ENCODE measurements at regions not wholly inside any gene's neighbourhood (a gene's known extent, or its start where the extent isn't known, plus 50 kb on each side); places are given as distances from the start of the nearest gene placed in this dataset.

DNA sequence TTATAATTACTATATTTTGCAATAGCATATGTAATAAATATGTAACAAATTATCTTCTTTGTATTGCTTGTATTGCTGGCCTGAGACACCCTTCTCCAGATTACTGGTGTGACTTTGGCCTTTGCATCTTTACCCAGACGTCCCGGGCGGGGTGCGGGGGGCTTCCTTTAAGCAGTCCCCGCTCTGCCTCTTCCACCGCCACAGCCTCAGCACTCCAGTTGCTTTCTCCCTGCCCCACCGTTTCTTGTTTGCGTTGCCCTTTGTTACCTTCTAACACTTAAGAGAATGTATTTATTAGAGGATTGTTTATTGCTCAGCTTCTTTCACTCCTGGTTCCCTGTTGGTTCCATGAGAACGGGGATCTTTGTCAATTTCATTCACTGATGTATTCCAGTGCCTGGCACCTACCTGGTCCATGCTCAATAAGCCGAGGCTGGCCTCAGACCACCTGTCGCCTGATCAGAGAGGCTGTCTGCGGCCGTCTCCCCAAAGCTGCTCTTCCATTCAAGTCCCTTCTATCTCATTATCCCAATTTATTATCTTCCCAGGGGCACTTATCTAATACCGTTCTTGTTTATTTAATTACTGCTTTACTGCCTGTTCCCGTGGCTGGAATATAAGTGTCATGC lies 100.5 kb upstream of the RFLNA start:
- no peak for ATAC-seq
- TF ChIP-seq, protein P1, sequence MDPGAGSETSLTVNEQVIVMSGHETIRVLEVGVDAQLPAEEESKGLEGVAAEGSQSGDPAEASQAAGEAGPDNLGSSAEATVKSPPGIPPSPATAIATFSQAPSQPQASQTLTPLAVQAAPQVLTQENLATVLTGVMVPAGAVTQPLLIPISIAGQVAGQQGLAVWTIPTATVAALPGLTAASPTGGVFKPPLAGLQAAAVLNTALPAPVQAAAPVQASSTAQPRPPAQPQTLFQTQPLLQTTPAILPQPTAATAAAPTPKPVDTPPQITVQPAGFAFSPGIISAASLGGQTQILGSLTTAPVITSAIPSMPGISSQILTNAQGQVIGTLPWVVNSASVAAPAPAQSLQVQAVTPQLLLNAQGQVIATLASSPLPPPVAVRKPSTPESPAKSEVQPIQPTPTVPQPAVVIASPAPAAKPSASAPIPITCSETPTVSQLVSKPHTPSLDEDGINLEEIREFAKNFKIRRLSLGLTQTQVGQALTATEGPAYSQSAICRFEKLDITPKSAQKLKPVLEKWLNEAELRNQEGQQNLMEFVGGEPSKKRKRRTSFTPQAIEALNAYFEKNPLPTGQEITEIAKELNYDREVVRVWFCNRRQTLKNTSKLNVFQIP (CRISPR knock-in tag; IDR thresholded peaks at IDR 0.05; ENCODE audit: borderline replicate concordance, low read depth) = no peak
- TF ChIP-seq ISL1 (CRISPR knock-in tag; IDR thresholded peaks at IDR 0.05) (no peak), PPARA (CRISPR knock-in tag; IDR thresholded peaks at IDR 0.05; ENCODE audit: borderline replicate concordance) (no peak), ZNF8 (CRISPR knock-in tag; IDR thresholded peaks at IDR 0.05) (no peak), CREB5 (CRISPR knock-in tag; IDR thresholded peaks at IDR 0.05; ENCODE audit: low read depth) (no peak), TOX (CRISPR knock-in tag; IDR thresholded peaks at IDR 0.05; ENCODE audit: borderline replicate concordance) (no peak)

GRCh38 chr12:124194893-124195566 lies 99.9 kb upstream of the RFLNA start:
- ATAC-seq = no peak
- TF ChIP-seq, protein P2, sequence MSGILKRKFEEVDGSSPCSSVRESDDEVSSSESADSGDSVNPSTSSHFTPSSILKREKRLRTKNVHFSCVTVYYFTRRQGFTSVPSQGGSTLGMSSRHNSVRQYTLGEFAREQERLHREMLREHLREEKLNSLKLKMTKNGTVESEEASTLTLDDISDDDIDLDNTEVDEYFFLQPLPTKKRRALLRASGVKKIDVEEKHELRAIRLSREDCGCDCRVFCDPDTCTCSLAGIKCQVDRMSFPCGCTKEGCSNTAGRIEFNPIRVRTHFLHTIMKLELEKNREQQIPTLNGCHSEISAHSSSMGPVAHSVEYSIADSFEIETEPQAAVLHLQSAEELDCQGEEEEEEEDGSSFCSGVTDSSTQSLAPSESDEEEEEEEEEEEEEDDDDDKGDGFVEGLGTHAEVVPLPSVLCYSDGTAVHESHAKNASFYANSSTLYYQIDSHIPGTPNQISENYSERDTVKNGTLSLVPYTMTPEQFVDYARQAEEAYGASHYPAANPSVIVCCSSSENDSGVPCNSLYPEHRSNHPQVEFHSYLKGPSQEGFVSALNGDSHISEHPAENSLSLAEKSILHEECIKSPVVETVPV (CRISPR knock-in tag; IDR thresholded peaks at IDR 0.05) = no peak
- TF ChIP-seq ZNF70 (CRISPR knock-in tag; IDR thresholded peaks at IDR 0.05) (no peak), ISL1 (CRISPR knock-in tag; IDR thresholded peaks at IDR 0.05) (no peak), CSDC2 (CRISPR knock-in tag; IDR thresholded peaks at IDR 0.05) (no peak), ZNF565 (CRISPR knock-in tag; conservative IDR thresholded peaks at IDR 0.05; ENCODE audit: low read depth) (no peak), TCF4 (CRISPR knock-in tag; IDR thresholded peaks at IDR 0.05; ENCODE audit: borderline replicate concordance) (no peak), OSR1 (CRISPR knock-in tag; IDR thresholded peaks at IDR 0.05) (no peak), ZNF8 (CRISPR knock-in tag; IDR thresholded peaks at IDR 0.05) (no peak)

DNA sequence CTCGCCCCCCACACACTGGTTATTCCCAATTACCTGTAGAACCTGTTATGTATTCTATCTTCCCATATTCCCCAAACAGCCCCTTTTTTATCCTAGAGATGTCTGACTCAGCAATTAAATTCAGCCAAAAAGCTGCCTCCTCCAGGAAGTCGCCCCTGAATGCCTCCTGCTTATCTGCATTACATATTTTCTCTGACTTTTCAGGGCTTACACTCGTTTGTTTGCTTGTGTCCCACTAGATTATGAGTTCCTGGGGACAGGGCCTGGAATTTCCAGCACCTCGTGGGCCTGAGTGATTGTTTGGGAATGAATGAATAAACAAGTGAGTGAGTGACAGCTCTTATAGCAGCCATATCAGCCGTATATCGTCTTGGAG lies 99.3 kb upstream of the RFLNA start:
- no peak for TF ChIP-seq RARB (CRISPR knock-in tag; IDR thresholded peaks at IDR 0.05)
- TF ChIP-seq CREB5 (CRISPR knock-in tag; IDR thresholded peaks at IDR 0.05; ENCODE audit: low read depth) = no peak
- TF ChIP-seq ARNTL (CRISPR knock-in tag; IDR thresholded peaks at IDR 0.05; ENCODE audit: borderline replicate concordance, low read depth) = no peak
- no peak for TF ChIP-seq ZNF70 (CRISPR knock-in tag; IDR thresholded peaks at IDR 0.05)
- TF ChIP-seq ESRRG (CRISPR knock-in tag; IDR thresholded peaks at IDR 0.05) = no peak
- no peak for TF ChIP-seq TCF4 (CRISPR knock-in tag; IDR thresholded peaks at IDR 0.05; ENCODE audit: borderline replicate concordance)
- no peak for TF ChIP-seq TOX (CRISPR knock-in tag; IDR thresholded peaks at IDR 0.05; ENCODE audit: borderline replicate concordance)
- TF ChIP-seq OSR1 (CRISPR knock-in tag; IDR thresholded peaks at IDR 0.05) = no peak
- TF ChIP-seq TSHZ2 (CRISPR knock-in tag; IDR thresholded peaks at IDR 0.05) = no peak
- no peak for TF ChIP-seq CSDC2 (CRISPR knock-in tag; IDR thresholded peaks at IDR 0.05)
- no peak for TF ChIP-seq ZC3H10 (CRISPR knock-in tag; IDR thresholded peaks at IDR 0.05)
- no peak for TF ChIP-seq ZNF565 (CRISPR knock-in tag; conservative IDR thresholded peaks at IDR 0.05; ENCODE audit: low read depth)
- TF ChIP-seq SNAI2 (CRISPR knock-in tag; IDR thresholded peaks at IDR 0.05) = no peak
- TF ChIP-seq PPARA (CRISPR knock-in tag; IDR thresholded peaks at IDR 0.05; ENCODE audit: borderline replicate concordance) = no peak
- no peak for TF ChIP-seq ZFP30 (CRISPR knock-in tag; IDR thresholded peaks at IDR 0.05)
- TF ChIP-seq ISL1 (CRISPR knock-in tag; IDR thresholded peaks at IDR 0.05) = no peak
- TF ChIP-seq PATZ1 (CRISPR knock-in tag; IDR thresholded peaks at IDR 0.05; ENCODE audit: borderline replicate concordance) = no peak
- TF ChIP-seq, protein P2 (CRISPR knock-in tag; IDR thresholded peaks at IDR 0.05) = no peak
- no peak for TF ChIP-seq BACH2 (CRISPR knock-in tag; IDR thresholded peaks at IDR 0.05; ENCODE audit: borderline replicate concordance)
- TF ChIP-seq, protein P1 (CRISPR knock-in tag; IDR thresholded peaks at IDR 0.05; ENCODE audit: borderline replicate concordance, low read depth) = no peak
- no peak for ATAC-seq

Data from SK-N-SH treated with all-trans-retinoic acid at 6 μM for 48 hours (cell line).